ENCODE measurements at regions not wholly inside any gene's neighbourhood (a gene's known extent, or its start where the extent isn't known, plus 50 kb on each side); places are given as distances from the start of the nearest gene placed in this dataset.

DNA sequence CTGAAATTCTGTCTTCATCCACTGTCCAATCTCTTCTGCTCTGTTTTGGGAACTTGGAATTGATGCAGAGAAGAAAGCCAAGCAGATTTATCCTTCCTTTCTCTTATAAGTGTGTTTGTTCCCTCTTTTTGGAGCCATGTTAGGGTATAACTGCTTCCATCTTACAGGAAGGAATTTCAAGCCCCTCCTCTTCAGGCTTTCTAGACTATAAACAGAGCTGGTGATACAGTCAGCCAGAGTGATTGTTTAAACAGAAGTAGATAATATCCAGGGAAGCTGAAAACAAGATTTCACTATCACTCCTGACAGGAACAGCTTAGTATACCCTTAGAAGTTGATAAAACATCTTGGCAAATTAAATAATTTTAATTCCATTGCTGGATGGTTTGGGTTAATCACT lies 102.1 kb upstream of the DMRT1 start:
- Histone ChIP-seq H3K27ac (replicated peaks; ENCODE audit: low read length) (no peak overlapping the region), H3K9me3 (replicated peaks in 1 of 2; ENCODE audit: control insufficient read depth in 2 of 2, insufficient read depth in 1 of 2, low read depth in 1 of 2, low read length in 2 of 2) (no peaks in the 10 kb centered on the region), H3K4me1 (ENCODE audit: control insufficient read depth in 2 of 2, insufficient read depth in 1 of 2, low read depth in 1 of 2, low read length in 2 of 2) (no peaks in the 10 kb centered on the region), H2BK5ac (ENCODE audit: low read length) (no peak overlapping the region), H3K4me3 (ENCODE audit: low read length in 2 of 2) (no peak overlapping the region), H4K8ac (ENCODE audit: low read depth, low read length) (no peak overlapping the region), H3K4me2 (ENCODE audit: insufficient read depth, low read length, poor library complexity, severe bottlenecking) (no peak overlapping the region), H3K23ac (ENCODE audit: low read depth, low read length, poor library complexity) (no peak overlapping the region), H4K91ac (ENCODE audit: low read depth, low read length, poor library complexity) (no peak overlapping the region), H3K18ac (ENCODE audit: low read length) (no peak overlapping the region), H3K4ac (ENCODE audit: low read length) (no peak overlapping the region), H3K36me3 (replicated peaks in 1 of 2; ENCODE audit: control insufficient read depth in 2 of 2, insufficient read depth in 2 of 2, low read length in 2 of 2) (peaks cover 14 to 83% of the 10 kb centered on the region in 2 donors), H2AFZ (ENCODE audit: low read length) (no peak overlapping the region), H2AK5ac (ENCODE audit: low read depth, low read length) (no peak overlapping the region), H3K27me3 (ENCODE audit: control insufficient read depth in 3 of 3, insufficient read depth in 3 of 3, low read depth in 1 of 3, low read length in 3 of 3) (no peaks in the 10 kb centered on the region), H3K14ac (ENCODE audit: low read length) (no peak overlapping the region), H2BK12ac (ENCODE audit: low read length) (no peak overlapping the region), H2BK120ac (ENCODE audit: low read depth, low read length) (no peak overlapping the region), H3K9ac (ENCODE audit: low read depth, low read length, poor library complexity) (no peak overlapping the region), H3K79me1 (ENCODE audit: low read depth, low read length) (no peaks in the 10 kb centered on the region), H2BK15ac (ENCODE audit: low read length) (no peak overlapping the region)
- no peak for DNase-seq (ENCODE audit: low spot score)

DNA sequence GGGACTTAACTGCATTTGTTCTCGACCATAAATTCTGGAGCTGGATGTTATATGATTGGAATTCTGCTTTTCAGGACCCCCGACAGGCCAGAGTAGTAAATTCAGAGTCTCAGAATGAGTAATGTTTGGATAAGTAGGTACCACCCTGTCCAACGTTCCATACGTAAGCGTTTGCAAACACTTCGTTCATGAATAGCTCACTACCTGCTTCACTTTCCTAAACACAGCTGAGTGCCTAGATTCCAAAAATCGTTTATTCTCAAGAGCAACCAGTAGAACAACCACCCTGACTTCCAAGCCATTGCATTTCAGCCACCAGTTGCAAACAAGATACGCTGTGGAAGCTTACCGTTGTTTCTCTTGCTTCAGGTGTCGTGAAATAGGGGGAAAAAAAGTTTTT lies 101.3 kb upstream of the DMRT1 start:
- H3K4me1 ChIP-seq (ENCODE audit: control insufficient read depth in 2 of 2, insufficient read depth in 1 of 2, low read depth in 1 of 2, low read length in 2 of 2) = no peaks in the 10 kb centered on the region
- H2AFZ ChIP-seq (ENCODE audit: low read length) = no peak overlapping the region
- no peak overlapping the region for H3K14ac ChIP-seq (ENCODE audit: low read length)
- no peak overlapping the region for H3K18ac ChIP-seq (ENCODE audit: low read length)
- H3K23ac ChIP-seq (ENCODE audit: low read depth, low read length, poor library complexity) = no peak overlapping the region
- no peak overlapping the region for H3K4me3 ChIP-seq (ENCODE audit: low read length in 2 of 2)
- H3K27me3 ChIP-seq (ENCODE audit: control insufficient read depth in 3 of 3, insufficient read depth in 3 of 3, low read depth in 1 of 3, low read length in 3 of 3) = no peaks in the 10 kb centered on the region
- H2BK12ac ChIP-seq (ENCODE audit: low read length) = no peak overlapping the region
- H4K91ac ChIP-seq (ENCODE audit: low read depth, low read length, poor library complexity) = no peak overlapping the region
- no peaks in the 10 kb centered on the region for H3K79me1 ChIP-seq (ENCODE audit: low read depth, low read length)
- no peak overlapping the region for H3K27ac ChIP-seq (replicated peaks; ENCODE audit: low read length)
- H3K9me3 ChIP-seq (replicated peaks in 1 of 2; ENCODE audit: control insufficient read depth in 2 of 2, insufficient read depth in 1 of 2, low read depth in 1 of 2, low read length in 2 of 2) = no peaks in the 10 kb centered on the region
- no peak overlapping the region for H2AK5ac ChIP-seq (ENCODE audit: low read depth, low read length)
- WGBS, 2 donors (ENCODE audit: extremely low coverage in 2 of 2, insufficient read length in 2 of 2, insufficient replicate concordance in 1 of 2) = no CpG with 5 or more reads among the region's 10 CpGs
- H3K4ac ChIP-seq (ENCODE audit: low read length) = no peak overlapping the region
- H4K8ac ChIP-seq (ENCODE audit: low read depth, low read length) = no peak overlapping the region
- no peak overlapping the region for H3K9ac ChIP-seq (ENCODE audit: low read depth, low read length, poor library complexity)
- H2BK120ac ChIP-seq (ENCODE audit: low read depth, low read length) = no peak overlapping the region
- H2BK5ac ChIP-seq (ENCODE audit: low read length) = no peak overlapping the region
- no peak overlapping the region for H3K4me2 ChIP-seq (ENCODE audit: insufficient read depth, low read length, poor library complexity, severe bottlenecking)
- no peak for DNase-seq (ENCODE audit: low spot score)
- peaks cover 13 to 85% of the 10 kb centered on the region in 2 donors for H3K36me3 ChIP-seq (replicated peaks in 1 of 2; ENCODE audit: control insufficient read depth in 2 of 2, insufficient read depth in 2 of 2, low read length in 2 of 2)
- no peak overlapping the region for H2BK15ac ChIP-seq (ENCODE audit: low read length)

DNA sequence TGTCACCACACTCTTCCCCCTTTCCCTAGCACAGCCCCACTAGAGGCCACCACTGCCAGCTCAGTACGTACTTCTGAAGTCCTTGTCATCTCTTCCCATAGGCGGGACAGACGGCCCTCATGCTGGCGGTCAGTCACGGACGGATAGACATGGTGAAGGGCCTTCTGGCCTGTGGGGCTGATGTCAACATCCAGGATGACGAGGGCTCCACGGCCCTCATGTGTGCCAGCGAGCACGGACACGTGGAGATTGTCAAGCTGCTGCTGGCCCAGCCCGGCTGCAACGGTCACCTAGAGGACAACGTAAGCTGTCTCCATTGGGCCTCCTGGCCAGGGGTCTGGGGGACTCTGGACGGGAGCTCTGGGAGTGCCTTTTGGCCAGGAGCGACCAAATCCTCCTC lies 99.4 kb upstream of the DMRT1 start:
- Histone ChIP-seq H4K8ac (ENCODE audit: low read depth, low read length) (no peak overlapping the region), H3K14ac (ENCODE audit: low read length) (no peak overlapping the region), H3K4me1 (ENCODE audit: control insufficient read depth in 2 of 2, insufficient read depth in 1 of 2, low read depth in 1 of 2, low read length in 2 of 2) (no peaks in the 10 kb centered on the region), H3K9me3 (replicated peaks in 1 of 2; ENCODE audit: control insufficient read depth in 2 of 2, insufficient read depth in 1 of 2, low read depth in 1 of 2, low read length in 2 of 2) (no peaks in the 10 kb centered on the region), H3K4ac (ENCODE audit: low read length) (no peak overlapping the region), H2BK12ac (ENCODE audit: low read length) (no peak overlapping the region), H3K23ac (ENCODE audit: low read depth, low read length, poor library complexity) (peak overlapping the region; percentile 89), H2BK15ac (ENCODE audit: low read length) (no peak overlapping the region), H3K4me2 (ENCODE audit: insufficient read depth, low read length, poor library complexity, severe bottlenecking) (no peak overlapping the region), H3K79me1 (ENCODE audit: low read depth, low read length) (no peaks in the 10 kb centered on the region), H3K4me3 (ENCODE audit: low read length in 2 of 2) (peak overlapping the region in 1 of 2 donors; percentile 33), H2AFZ (ENCODE audit: low read length) (no peak overlapping the region), H2BK5ac (ENCODE audit: low read length) (no peak overlapping the region), H3K9ac (ENCODE audit: low read depth, low read length, poor library complexity) (no peak overlapping the region), H2AK5ac (ENCODE audit: low read depth, low read length) (no peak overlapping the region), H3K27me3 (ENCODE audit: control insufficient read depth in 3 of 3, insufficient read depth in 3 of 3, low read depth in 1 of 3, low read length in 3 of 3) (no peaks in the 10 kb centered on the region), H4K91ac (ENCODE audit: low read depth, low read length, poor library complexity) (no peak overlapping the region), H3K36me3 (replicated peaks in 1 of 2; ENCODE audit: control insufficient read depth in 2 of 2, insufficient read depth in 2 of 2, low read length in 2 of 2) (peaks cover 11 to 79% of the 10 kb centered on the region in 2 donors), H2BK120ac (ENCODE audit: low read depth, low read length) (no peak overlapping the region), H3K18ac (ENCODE audit: low read length) (peak overlapping the region; percentile 29), H3K27ac (replicated peaks; ENCODE audit: low read length) (no peak overlapping the region)
- WGBS, 2 donors (ENCODE audit: extremely low coverage in 2 of 2, insufficient read length in 2 of 2, insufficient replicate concordance in 1 of 2) = no CpG with 5 or more reads among the region's 16 CpGs
- no peak for DNase-seq (ENCODE audit: low spot score)

DNA sequence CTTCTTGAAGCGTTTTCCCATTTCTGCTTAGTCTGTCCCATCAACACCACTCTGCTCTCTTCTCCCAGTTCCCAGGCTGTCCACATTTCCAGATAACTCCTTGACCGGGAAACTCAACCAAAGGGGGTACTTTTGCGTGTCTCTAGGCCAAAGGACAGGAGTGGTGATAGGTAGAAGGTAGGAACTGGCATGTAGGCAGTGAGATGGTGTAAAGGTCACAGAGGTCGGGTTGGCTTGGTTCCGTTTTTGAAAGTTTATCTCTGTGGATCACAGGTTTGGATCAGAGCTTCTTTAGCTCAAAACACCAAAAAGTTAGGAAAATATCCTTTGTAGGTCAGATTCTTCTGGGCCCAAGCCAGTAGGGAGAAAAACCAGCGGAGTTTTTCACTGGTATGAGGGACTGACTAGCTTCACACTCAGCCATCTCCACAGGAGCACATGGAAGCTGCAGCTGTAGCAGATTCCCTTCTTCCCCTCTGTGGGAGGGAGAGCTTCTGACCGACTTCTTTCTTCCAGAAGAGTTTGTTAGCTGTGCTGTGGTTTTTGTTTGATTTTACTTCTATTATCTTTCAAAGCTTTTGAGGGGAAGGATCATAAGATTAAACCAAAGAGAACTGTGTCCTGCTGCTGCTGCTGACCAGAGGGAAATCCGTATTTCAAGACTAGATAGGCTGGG lies 98.4 kb upstream of the DMRT1 start:
- H3K27me3 ChIP-seq (ENCODE audit: control insufficient read depth in 3 of 3, insufficient read depth in 3 of 3, low read depth in 1 of 3, low read length in 3 of 3) = no peaks in the 10 kb centered on the region
- no peak overlapping the region for H3K4ac ChIP-seq (ENCODE audit: low read length)
- H4K91ac ChIP-seq (ENCODE audit: low read depth, low read length, poor library complexity) = no peak overlapping the region
- H2BK15ac ChIP-seq (ENCODE audit: low read length) = no peak overlapping the region
- H3K9ac ChIP-seq (ENCODE audit: low read depth, low read length, poor library complexity) = no peak overlapping the region
- H3K4me2 ChIP-seq (ENCODE audit: insufficient read depth, low read length, poor library complexity, severe bottlenecking) = no peak overlapping the region
- no peak for DNase-seq (ENCODE audit: low spot score)
- H4K8ac ChIP-seq (ENCODE audit: low read depth, low read length) = no peak overlapping the region
- no peak overlapping the region for H2AFZ ChIP-seq (ENCODE audit: low read length)
- H3K36me3 ChIP-seq (replicated peaks in 1 of 2; ENCODE audit: control insufficient read depth in 2 of 2, insufficient read depth in 2 of 2, low read length in 2 of 2) = peaks cover 11 to 71% of the 10 kb centered on the region in 2 donors
- no peak overlapping the region for H2AK5ac ChIP-seq (ENCODE audit: low read depth, low read length)
- no peak overlapping the region for H2BK120ac ChIP-seq (ENCODE audit: low read depth, low read length)
- H3K79me1 ChIP-seq (ENCODE audit: low read depth, low read length) = no peaks in the 10 kb centered on the region
- no peak overlapping the region for H2BK12ac ChIP-seq (ENCODE audit: low read length)
- no peak overlapping the region for H3K4me3 ChIP-seq (ENCODE audit: low read length in 2 of 2)
- H3K9me3 ChIP-seq (replicated peaks in 1 of 2; ENCODE audit: control insufficient read depth in 2 of 2, insufficient read depth in 1 of 2, low read depth in 1 of 2, low read length in 2 of 2) = no peaks in the 10 kb centered on the region
- no peak overlapping the region for H3K18ac ChIP-seq (ENCODE audit: low read length)
- H2BK5ac ChIP-seq (ENCODE audit: low read length) = no peak overlapping the region
- no peaks in the 10 kb centered on the region for H3K4me1 ChIP-seq (ENCODE audit: control insufficient read depth in 2 of 2, insufficient read depth in 1 of 2, low read depth in 1 of 2, low read length in 2 of 2)
- H3K27ac ChIP-seq (replicated peaks; ENCODE audit: low read length) = no peak overlapping the region
- no peak overlapping the region for H3K23ac ChIP-seq (ENCODE audit: low read depth, low read length, poor library complexity)
- H3K14ac ChIP-seq (ENCODE audit: low read length) = no peak overlapping the region
- WGBS, 2 donors (ENCODE audit: extremely low coverage in 2 of 2, insufficient read length in 2 of 2, insufficient replicate concordance in 1 of 2) = no CpG with 5 or more reads among the region's 8 CpGs

Data from neuronal stem cell (in vitro differentiated cells).